ENCODE measurements at regions not wholly inside any gene's neighbourhood (a gene's known extent, or its start where the extent isn't known, plus 50 kb on each side); places are given as distances from the start of the nearest gene placed in this dataset.

GRCh38 chr11:92829671-92830070, 139.8 kb upstream of the MTNR1B start:
- ATAC-seq, result no peak
- H2AFZ ChIP-seq (ENCODE audit: low read depth, low read length), result no peak overlapping the region
- no peaks in the 10 kb centered on the region for H3K27me3 ChIP-seq (ENCODE audit: control insufficient read depth in 2 of 2, insufficient read depth in 2 of 2, low read length in 2 of 2)
- no peaks in the 10 kb centered on the region for H3K9me3 ChIP-seq (replicated peaks; ENCODE audit: control insufficient read depth, insufficient read depth, low read depth, low read length)
- H3K4me2 ChIP-seq (ENCODE audit: insufficient read depth, low read length), result no peak overlapping the region
- no peaks in the 10 kb centered on the region for H4K20me1 ChIP-seq (replicated peaks; ENCODE audit: control insufficient read depth, insufficient read depth, low read length)
- in situ Hi-C loops (cut with MboI), result no loop called here
- no peak overlapping the region for H3K4me3 ChIP-seq
- intact Hi-C loops (cut with micrococcal nuclease), result no loop called here
- FAIRE-seq, result no peak
- H3K4me1 ChIP-seq (replicated peaks in 1 of 2; ENCODE audit: control insufficient read depth in 2 of 2, insufficient read depth in 2 of 2, low read length in 2 of 2), result no peaks in the 10 kb centered on the region
- CTCF ChIA-PET (ENCODE audit: low intra/inter-chr PET ratio), result no interaction called here
- TF ChIP-seq PTRF (tag; IDR thresholded peaks at IDR 0.05), result no peak
- no peaks in the 10 kb centered on the region for H3K79me2 ChIP-seq (ENCODE audit: control insufficient read depth, insufficient read depth, low read length)
- no peaks in the 10 kb centered on the region for H3K9me1 ChIP-seq (ENCODE audit: control insufficient read depth, insufficient read depth, low read length)
- H3K36me3 ChIP-seq (ENCODE audit: control insufficient read depth, insufficient read depth, low read length), result no peaks in the 10 kb centered on the region
- POLR2A ChIA-PET, result interaction anchor here (1.0 to 1.1 kb wide), 2 partner anchors 11 to 19 kb away, joined by 3 read pairs; no protein-coding TSS in a partner anchor
- DNase-seq (ENCODE audit: extremely low read depth in 1 of 4, low spot score in 3 of 4), result no peak
- no peak overlapping the region for H3K9ac ChIP-seq (ENCODE audit: insufficient read depth in 1 of 2, low read depth in 2 of 2, low read length in 2 of 2)
- no peak overlapping the region for H3K27ac ChIP-seq (ENCODE audit: extremely low read depth, low read depth, low read length)
- BruUV-seq (replicated peaks), result no TSS peak

- Histone ChIP-seq H3K9me3 (replicated peaks; ENCODE audit: control insufficient read depth, insufficient read depth, low read depth, low read length) (no peaks in the 10 kb centered on the region), H3K36me3 (ENCODE audit: control insufficient read depth, insufficient read depth, low read length) (no peaks in the 10 kb centered on the region), H3K27ac (ENCODE audit: extremely low read depth, low read depth, low read length) (no peak overlapping the region), H3K4me3 (no peak overlapping the region), H3K9me1 (ENCODE audit: control insufficient read depth, insufficient read depth, low read length) (no peaks in the 10 kb centered on the region), H3K9ac (ENCODE audit: insufficient read depth in 1 of 2, low read depth in 2 of 2, low read length in 2 of 2) (no peak overlapping the region), H4K20me1 (replicated peaks; ENCODE audit: control insufficient read depth, insufficient read depth, low read length) (no peaks in the 10 kb centered on the region), H3K4me2 (ENCODE audit: insufficient read depth, low read length) (no peak overlapping the region), H3K79me2 (ENCODE audit: control insufficient read depth, insufficient read depth, low read length) (no peaks in the 10 kb centered on the region), H3K27me3 (ENCODE audit: control insufficient read depth in 2 of 2, insufficient read depth in 2 of 2, low read length in 2 of 2) (no peaks in the 10 kb centered on the region), H2AFZ (ENCODE audit: low read depth, low read length) (no peak overlapping the region), H3K4me1 (replicated peaks in 1 of 2; ENCODE audit: control insufficient read depth in 2 of 2, insufficient read depth in 2 of 2, low read length in 2 of 2) (no peaks in the 10 kb centered on the region)
- 3% methylated on average over 5 of the region's 5 CpGs for WGBS (ENCODE audit: insufficient coverage, low coverage, missing lambda C conversion rate)
- no peak for ATAC-seq
- CTCF ChIA-PET (ENCODE audit: low intra/inter-chr PET ratio), result no interaction called here
- POLR2A ChIA-PET, result interaction anchor here (1.0 to 1.1 kb wide), 2 partner anchors 10 to 18 kb away, joined by 3 read pairs; no protein-coding TSS in a partner anchor
- intact Hi-C loops (cut with micrococcal nuclease) (no loop called here), in situ Hi-C loops (cut with MboI) (no loop called here)
- no peak for FAIRE-seq
- BruUV-seq (replicated peaks), result no TSS peak
- no peak for DNase-seq (ENCODE audit: extremely low read depth in 1 of 4, low spot score in 3 of 4)
- TF ChIP-seq MECOM (CRISPR knock-in tag; IDR thresholded peaks at IDR 0.05) (no peak), HDAC3 (IDR thresholded peaks at IDR 0.05; ENCODE audit: borderline replicate concordance, partially characterized antibody) (no peak), SRF (CRISPR knock-in tag; IDR thresholded peaks at IDR 0.05) (no peak), TOE1 (IDR thresholded peaks at IDR 0.05; ENCODE audit: borderline replicate concordance) (no peak), TOE1 (CRISPR knock-in tag; IDR thresholded peaks at IDR 0.05; ENCODE audit: borderline replicate concordance, low read depth) (no peak), NR2C1 (IDR thresholded peaks at IDR 0.05) (no peak), NR2C1 (tag; IDR thresholded peaks at IDR 0.05) (no peak), ARHGAP35 (IDR thresholded peaks at IDR 0.05; ENCODE audit: partially characterized antibody) (no peak), ZNF395 (CRISPR knock-in tag; IDR thresholded peaks at IDR 0.05) (no peak), TSC22D4 (tag; IDR thresholded peaks at IDR 0.05) (no peak)
- TF ChIP-seq, protein P1, sequence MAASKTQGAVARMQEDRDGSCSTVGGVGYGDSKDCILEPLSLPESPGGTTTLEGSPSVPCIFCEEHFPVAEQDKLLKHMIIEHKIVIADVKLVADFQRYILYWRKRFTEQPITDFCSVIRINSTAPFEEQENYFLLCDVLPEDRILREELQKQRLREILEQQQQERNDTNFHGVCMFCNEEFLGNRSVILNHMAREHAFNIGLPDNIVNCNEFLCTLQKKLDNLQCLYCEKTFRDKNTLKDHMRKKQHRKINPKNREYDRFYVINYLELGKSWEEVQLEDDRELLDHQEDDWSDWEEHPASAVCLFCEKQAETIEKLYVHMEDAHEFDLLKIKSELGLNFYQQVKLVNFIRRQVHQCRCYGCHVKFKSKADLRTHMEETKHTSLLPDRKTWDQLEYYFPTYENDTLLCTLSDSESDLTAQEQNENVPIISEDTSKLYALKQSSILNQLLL (CRISPR knock-in tag; IDR thresholded peaks at IDR 0.05; ENCODE audit: borderline replicate concordance), result no peak
Measured at GRCh38 chr11:92830377-92831155, 138.9 kb upstream of the MTNR1B start.

Data from K562 (cell line).